Gastrocnemius medialis (tissue), 4 donors: ENCODE measurements at regions not wholly inside any gene's neighbourhood (a gene's known extent, or its start where the extent isn't known, plus 50 kb on each side); places are given as distances from the start of the nearest gene placed in this dataset.

Source experiments
- ATAC-seq, 2 donors: fragments of 150-250 bp; one replicate each; pipeline ENCODE4 v1.9.1; 2016
- DNase-seq, 2 donors: peaks; one replicate each; pipeline ENCODE4 v3.0.0-alpha.2; 2019
- H3K27ac ChIP-seq, 4 donors: fragments of 200-600 bp; sonication (generic); 1 replicate in 1 of 4; 2 replicates in 3 of 4; pipeline ENCODE4 v1.5.1; 2016 to 2018; ENCODE audit warnings: mild to moderate bottlenecking in 2 of 4, moderate library complexity in 1 of 4
- H3K27me3 ChIP-seq, 3 donors: fragments of 200-600 bp; sonication (generic) in 2 of 3; 1 replicate in 1 of 3; 2 replicates in 2 of 3; pipeline versions ENCODE4 v1.5.1 to v1.6.0; 2016 to 2019; ENCODE audit warnings: mild to moderate bottlenecking in 1 of 3, moderate library complexity in 1 of 3
- H3K36me3 ChIP-seq, 2 donors: fragments of 200-600 bp; sonication (generic) in 1 of 2; one replicate each; pipeline ENCODE4 v1.5.1; 2017 to 2018
- H3K4me1 ChIP-seq, 2 donors: fragments of 200-600 bp; sonication (generic) in 1 of 2; one replicate each; pipeline ENCODE4 v1.5.1; 2016 to 2017; ENCODE audit warnings: mild to moderate bottlenecking in 2 of 2
- H3K4me3 ChIP-seq, 4 donors: fragments of 200-600 bp; sonication (generic) in 3 of 4; 1 replicate in 1 of 4; 2 replicates in 3 of 4; pipeline ENCODE4 v1.5.1; 2016 to 2019; ENCODE audit warnings: mild to moderate bottlenecking in 2 of 4
- H3K9me3 ChIP-seq, 3 donors: fragments of 200-600 bp; sonication (generic) in 2 of 3; 1 replicate in 1 of 3; 2 replicates in 2 of 3; pipeline ENCODE4 v1.5.1; 2016 to 2019
- CTCF ChIP-seq, 5 experiments: fragments of 450-650 bp in 3 of 5; fragments of 200-600 bp in 2 of 5; sonication (generic) in 2 of 5; IDR thresholded peaks in 4 of 5; conservative IDR thresholded peaks in 1 of 5; 1 replicate in 4 of 5; 2 replicates in 1 of 5; pipeline ENCODE4 v1.5.1; 2016 to 2019; ENCODE audit warnings: antibody characterized with exemption in 5 of 5, mild to moderate bottlenecking in 3 of 5, moderate library complexity in 3 of 5
- POLR2A ChIP-seq, 2 donors: fragments of 450-650 bp; IDR thresholded peaks; one replicate each; pipeline ENCODE4 v1.6.1; 2017; ENCODE audit warnings: antibody characterized with exemption in 2 of 2, mild to moderate bottlenecking in 2 of 2, moderate library complexity in 2 of 2
- in situ Hi-C, 4 donors: fragments of 200-750 bp; cut with MboI; loops; one replicate each; pipeline versions ENCODE4 v1.15.0 to v1.8.0; 2017; ENCODE audit warnings: low sequenced_read_pairs in 4 of 4
- intact Hi-C: fragments of 100-400 bp; cut with DNase I; formaldehyde crosslinking; loops from one replicate; pipeline ENCODE4 v1.15.1; 2023; ENCODE audit warnings: low total_unique reads

- Histone ChIP-seq H3K4me1 (peaks cover 27 to 44% of the 10 kb centered on the region in 2 donors), H3K4me3 (no peak overlapping the region), H3K27me3 (no peaks in the 10 kb centered on the region), H3K36me3 (no peaks in the 10 kb centered on the region), H3K9me3 (no peaks in the 10 kb centered on the region), H3K27ac (no peak overlapping the region)
- no peak for TF ChIP-seq POLR2A (IDR thresholded peaks at IDR 0.05)
- no peak for TF ChIP-seq CTCF (IDR thresholded peaks at IDR 0.05 in 4 of 5, conservative IDR thresholded peaks at IDR 0.05 in 1 of 5)
- ATAC-seq (no peak), DNase-seq (no peak)
- in situ Hi-C loops (no loop called here), intact Hi-C loops (no loop called here)
Measured at GRCh38 chr4:151566053-151566452, 157.1 kb downstream of the FHIP1A start.

- Histone ChIP-seq H3K27ac (no peak overlapping the region), H3K4me1 (peaks cover 27 to 41% of the 10 kb centered on the region in 2 donors), H3K27me3 (no peaks in the 10 kb centered on the region), H3K9me3 (no peaks in the 10 kb centered on the region), H3K36me3 (no peaks in the 10 kb centered on the region), H3K4me3 (no peak overlapping the region)
- intact Hi-C loops = no loop called here
- TF ChIP-seq POLR2A (IDR thresholded peaks at IDR 0.05) (no peak), CTCF (IDR thresholded peaks at IDR 0.05 in 4 of 5, conservative IDR thresholded peaks at IDR 0.05 in 1 of 5) (no peak)
- ATAC-seq (no peak), DNase-seq (no peak)
- in situ Hi-C loops = no loop called here
Measured at GRCh38 chr4:151567056-151567455, 158.1 kb downstream of the FHIP1A start.

GRCh38 chr4:151568966-151569365 is 160.0 kb downstream of the FHIP1A start:
- TF ChIP-seq POLR2A (IDR thresholded peaks at IDR 0.05) = no peak
- TF ChIP-seq CTCF (IDR thresholded peaks at IDR 0.05 in 4 of 5, conservative IDR thresholded peaks at IDR 0.05 in 1 of 5) = no peak
- DNase-seq (no peak), ATAC-seq (no peak)
- Histone ChIP-seq H3K36me3 (no peaks in the 10 kb centered on the region), H3K27me3 (no peaks in the 10 kb centered on the region), H3K4me3 (no peak overlapping the region), H3K27ac (no peak overlapping the region), H3K4me1 (peaks cover 13 to 30% of the 10 kb centered on the region in 2 donors), H3K9me3 (no peaks in the 10 kb centered on the region)
- intact Hi-C loops = loop anchor here (1.0 kb wide), 1 partner anchor 32 kb away; no protein-coding TSS in a partner anchor
- in situ Hi-C loops = no loop called here

- ATAC-seq (no peak), DNase-seq (no peak)
- H3K36me3 ChIP-seq = no peaks in the 10 kb centered on the region
- intact Hi-C loops = no loop called here
- H3K4me1 ChIP-seq = peaks cover 8 to 25% of the 10 kb centered on the region in 2 donors
- no peaks in the 10 kb centered on the region for H3K9me3 ChIP-seq
- in situ Hi-C loops = no loop called here
- H3K27me3 ChIP-seq = no peaks in the 10 kb centered on the region
- no peak overlapping the region for H3K4me3 ChIP-seq
- no peak overlapping the region for H3K27ac ChIP-seq
- TF ChIP-seq POLR2A (IDR thresholded peaks at IDR 0.05) (no peak), CTCF (IDR thresholded peaks at IDR 0.05 in 4 of 5, conservative IDR thresholded peaks at IDR 0.05 in 1 of 5) (no peak)
Measured at GRCh38 chr4:151569650-151570049, 160.7 kb downstream of the FHIP1A start.

- no peak for DNase-seq
- H3K36me3 ChIP-seq = no peaks in the 10 kb centered on the region
- TF ChIP-seq POLR2A (IDR thresholded peaks at IDR 0.05) = no peak
- TF ChIP-seq CTCF (IDR thresholded peaks at IDR 0.05 in 4 of 5, conservative IDR thresholded peaks at IDR 0.05 in 1 of 5) = no peak
- in situ Hi-C loops (no loop called here), intact Hi-C loops (no loop called here)
- H3K4me1 ChIP-seq = peaks cover 9 to 11% of the 10 kb centered on the region in 2 donors
- H3K9me3 ChIP-seq = no peaks in the 10 kb centered on the region
- peak overlapping the region in 2 of 4 donors; percentile 25 to 66 for H3K27ac ChIP-seq
- no peaks in the 10 kb centered on the region for H3K27me3 ChIP-seq
- H3K4me3 ChIP-seq = no peak overlapping the region
- no peak for ATAC-seq
Measured at GRCh38 chr4:151573474-151573873, 164.5 kb downstream of the FHIP1A start.
